GM19238 (cell line): ENCODE measurements at regions not wholly inside any gene's neighbourhood (a gene's known extent, or its start where the extent isn't known, plus 50 kb on each side); places are given as distances from the start of the nearest gene placed in this dataset.
A peak's percentile ranks its signal among the peaks of the same experiment; 100 is the strongest.

Source experiments
- DNase-seq: peaks from one replicate; pipeline ENCODE4 v3.0.0; 2011; ENCODE audit warnings: low spot score; ENCODE audit not compliant: insufficient read length

DNA sequence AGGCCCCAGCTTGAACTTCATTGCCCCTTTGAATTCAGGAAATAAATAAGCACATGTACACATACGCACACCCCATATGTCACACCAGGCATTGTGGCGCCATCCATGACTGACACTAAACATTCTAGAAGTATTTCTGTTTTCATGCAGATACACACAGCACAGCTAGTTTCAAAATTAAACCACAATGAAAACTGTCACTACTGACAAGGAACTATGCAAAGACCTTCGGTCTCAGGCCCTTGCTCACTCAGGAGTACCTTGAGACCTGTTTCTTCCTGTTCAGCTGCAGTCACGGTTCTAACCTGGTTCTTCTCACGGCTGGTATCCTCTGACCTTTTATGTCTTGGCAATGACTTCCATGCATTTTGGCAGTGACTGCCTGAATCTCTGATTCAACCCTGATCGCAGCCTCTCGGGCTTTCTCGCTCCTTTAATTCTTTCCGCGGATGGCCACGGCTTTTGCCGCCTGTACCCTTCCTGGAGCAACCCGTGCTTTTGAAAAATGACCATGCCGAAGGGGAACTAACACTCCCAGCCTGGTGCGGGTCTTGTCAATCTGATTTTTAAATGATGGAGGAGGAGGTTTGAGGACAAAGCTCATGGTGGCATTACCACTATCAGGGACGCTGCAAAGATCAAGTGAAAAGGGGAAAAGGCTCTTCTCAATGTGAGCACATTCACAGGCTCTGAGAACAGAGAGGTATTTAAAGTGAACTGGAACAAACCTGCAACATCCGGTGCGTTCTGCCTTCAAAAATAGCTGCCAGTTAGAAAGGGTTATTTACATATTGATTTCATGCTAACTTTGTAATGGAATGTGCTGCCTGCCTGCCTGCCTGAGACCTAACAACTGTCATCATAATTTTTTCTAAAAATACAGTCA is 384.6 kb downstream of the RRAGC start:
- DNase-seq, result peak; percentile 68

DNA sequence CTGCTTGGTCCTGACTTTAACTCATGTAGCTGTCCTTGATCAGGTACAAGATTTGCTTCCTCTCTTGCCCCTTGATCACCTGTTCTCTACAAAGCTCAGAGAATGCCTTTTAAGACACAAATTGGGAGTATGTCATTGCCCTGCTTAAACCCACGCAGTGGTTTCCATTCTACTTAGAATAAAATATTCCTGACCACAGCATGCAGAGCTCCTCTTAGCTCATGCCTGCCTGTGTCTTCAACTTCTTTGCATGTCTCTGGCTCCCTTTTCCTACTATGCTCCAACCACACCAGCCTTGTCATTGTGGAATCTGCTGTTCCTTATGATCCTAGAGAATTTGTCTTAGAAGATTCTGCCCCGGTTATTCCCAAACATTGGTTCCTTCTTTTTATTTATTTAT is 393.1 kb downstream of the RRAGC start:
- DNase-seq, result no peak

DNA sequence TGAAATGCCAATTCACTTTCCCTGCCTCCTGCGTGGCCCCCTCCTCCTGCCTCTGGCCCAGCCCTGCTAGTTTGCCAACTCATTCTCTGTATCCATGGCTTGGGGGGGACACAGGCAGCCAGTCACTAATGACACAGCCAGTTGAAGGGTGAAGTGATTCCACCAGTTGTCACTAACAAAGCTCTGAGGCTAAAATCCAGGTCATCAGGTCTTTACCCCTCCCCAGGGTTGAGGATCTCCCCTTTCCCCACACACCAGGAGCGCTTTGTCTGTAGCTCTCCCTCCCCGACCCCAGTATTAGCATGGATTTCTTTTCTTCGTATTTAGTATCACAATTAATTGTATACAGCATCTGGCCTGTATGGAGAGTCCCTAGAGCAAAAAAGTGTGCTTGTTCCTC is 394.1 kb downstream of the RRAGC start:
- no peak for DNase-seq

DNA sequence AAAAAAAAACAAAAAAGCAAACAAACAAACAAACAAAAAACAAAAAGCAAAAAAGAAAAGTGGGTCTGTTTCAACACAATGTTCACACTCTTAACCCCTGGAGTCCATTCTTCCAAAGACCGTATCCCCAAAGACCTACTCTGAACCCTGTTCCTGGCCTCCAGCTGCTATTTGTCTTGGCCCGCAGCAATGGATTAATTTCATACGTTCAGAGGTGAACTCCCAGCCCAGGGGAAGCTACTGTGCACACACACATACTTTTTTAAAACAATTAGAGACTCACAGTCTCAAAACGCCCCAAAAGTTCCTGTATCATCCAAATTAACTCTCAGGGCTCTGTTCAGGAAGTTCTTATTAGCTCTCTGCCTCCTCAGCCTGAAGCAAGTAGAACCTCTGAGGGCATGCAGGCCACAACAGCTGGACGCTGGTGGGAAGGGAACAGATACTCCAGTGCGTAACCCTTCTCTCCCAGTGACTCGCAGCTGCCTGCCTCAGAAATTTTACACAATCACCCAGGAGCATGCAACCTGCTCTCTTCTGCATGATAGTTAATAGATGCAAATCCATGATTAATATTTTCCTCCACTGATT is 395.4 kb downstream of the RRAGC start:
- DNase-seq, result no peak

DNA sequence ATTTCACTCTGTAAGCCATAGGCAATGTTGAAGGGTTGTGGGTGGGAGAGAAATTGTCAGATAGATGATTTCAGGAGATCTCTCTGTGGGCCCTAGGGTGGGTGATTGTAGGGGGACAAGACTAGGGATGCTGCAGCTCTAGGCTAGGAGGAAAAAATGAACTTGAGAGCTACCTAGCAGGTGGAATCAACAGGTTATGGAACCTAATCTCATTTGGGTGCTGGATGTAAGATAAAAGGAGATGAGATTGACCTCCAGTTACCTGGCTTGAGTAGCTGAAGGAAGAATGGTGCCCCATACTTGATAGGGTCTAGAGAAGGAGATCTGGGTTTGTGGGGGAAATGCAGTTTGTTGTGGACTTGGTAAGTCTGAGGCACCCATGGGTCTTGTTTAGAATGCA is 396.5 kb downstream of the RRAGC start:
- DNase-seq, result no peak

DNA sequence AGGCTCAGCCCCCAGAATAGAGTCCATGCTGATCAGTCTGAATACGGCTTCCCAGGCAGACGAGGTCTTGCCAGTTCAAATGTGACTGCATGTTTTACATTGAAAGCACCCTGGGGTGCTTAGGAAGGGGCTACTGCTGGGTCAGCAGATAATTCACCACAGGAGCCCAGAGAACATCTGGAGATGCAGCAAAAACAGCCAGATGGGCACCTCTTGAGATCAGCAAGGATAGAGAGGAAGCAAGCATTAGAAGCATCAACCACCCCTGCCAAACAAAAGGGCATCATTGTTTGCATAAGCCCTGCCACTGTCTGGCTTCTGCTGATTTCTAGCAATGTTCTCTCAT is 403.1 kb downstream of the RRAGC start:
- no peak for DNase-seq

DNA sequence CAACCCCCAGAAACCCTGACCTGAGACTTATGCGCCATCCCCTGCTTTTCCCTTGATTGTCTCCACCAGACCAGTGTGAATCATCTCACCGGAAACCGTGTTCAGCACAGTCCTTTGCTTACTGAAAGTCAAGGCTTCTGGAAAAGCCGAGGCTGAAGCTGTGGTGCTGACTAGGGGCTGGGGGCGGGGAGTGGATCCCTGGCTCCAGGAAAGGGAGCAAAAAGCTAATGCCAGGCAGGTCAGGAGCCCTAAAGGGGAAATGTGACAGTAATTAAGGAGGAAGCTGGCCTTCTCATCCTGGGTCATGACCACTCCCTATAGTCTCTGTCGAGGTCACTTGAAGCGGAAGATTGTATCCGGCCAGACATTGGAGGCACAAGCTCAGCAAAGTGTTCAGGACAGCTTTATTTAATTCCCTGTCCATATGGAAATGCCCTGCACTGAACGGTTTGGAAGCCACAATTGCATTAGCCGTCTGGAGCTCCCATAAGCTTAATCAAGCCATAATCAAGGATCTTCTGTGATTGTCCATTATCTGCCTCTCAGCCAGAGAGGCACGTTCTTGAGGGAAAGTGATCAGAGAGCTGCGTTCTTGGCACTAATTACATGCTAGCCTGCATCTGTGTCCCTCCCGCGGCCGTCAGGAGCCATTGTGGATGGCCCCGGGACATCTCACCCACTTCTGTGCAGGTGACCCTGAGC is 403.6 kb downstream of the RRAGC start:
- DNase-seq, result no peak

DNA sequence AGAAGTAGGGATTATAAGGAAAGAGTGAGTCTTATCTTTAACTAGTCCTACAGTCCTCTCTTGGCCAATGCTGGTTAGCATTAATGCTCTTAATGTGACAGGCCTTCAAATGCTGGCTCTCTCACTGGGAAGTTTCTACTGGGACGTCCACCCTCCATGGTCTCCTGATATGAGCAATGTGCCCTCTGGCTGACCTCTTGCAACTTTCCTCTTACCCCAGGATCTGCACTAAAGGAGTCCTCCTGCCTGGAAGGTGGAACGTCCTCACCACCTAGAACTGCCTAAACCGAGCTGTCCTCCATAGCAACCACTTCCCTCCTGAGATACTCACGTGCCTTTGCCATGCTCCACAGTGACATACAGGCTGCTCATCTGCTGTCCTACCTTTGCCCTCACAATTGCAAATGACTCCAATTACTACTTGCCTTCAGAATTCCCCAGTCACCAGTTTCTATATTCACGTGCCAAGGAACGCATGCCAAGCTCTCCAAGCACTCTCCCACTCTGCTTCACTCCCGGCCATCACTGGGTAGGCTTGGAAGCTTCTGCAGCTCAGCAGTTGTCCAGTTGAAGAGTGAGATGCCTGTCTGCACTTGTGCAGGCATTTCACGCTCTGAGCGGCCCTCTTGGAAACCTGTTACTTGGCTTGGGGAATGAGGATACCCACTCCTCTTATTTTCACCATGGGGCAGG is 404.7 kb downstream of the RRAGC start:
- no peak for DNase-seq

DNA sequence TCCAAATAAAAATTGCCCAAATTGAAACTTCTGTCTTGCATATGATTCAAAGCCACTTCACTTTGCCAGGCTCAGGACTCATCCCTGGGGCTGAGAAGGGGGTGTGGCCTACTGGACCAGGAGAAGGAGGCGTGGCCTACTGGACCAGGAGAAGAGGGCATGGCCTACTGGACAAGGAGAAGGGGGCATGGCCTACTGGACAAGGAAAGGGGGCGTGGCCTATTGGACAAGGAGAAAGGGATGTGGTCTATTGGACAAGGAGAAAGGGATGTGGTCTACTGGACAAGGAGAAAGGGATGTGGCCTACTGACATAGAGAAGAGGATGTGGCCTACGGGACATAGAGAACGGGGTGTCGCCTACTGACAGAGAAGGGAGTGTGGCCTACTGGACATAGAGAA is 405.3 kb downstream of the RRAGC start:
- DNase-seq, result no peak

DNA sequence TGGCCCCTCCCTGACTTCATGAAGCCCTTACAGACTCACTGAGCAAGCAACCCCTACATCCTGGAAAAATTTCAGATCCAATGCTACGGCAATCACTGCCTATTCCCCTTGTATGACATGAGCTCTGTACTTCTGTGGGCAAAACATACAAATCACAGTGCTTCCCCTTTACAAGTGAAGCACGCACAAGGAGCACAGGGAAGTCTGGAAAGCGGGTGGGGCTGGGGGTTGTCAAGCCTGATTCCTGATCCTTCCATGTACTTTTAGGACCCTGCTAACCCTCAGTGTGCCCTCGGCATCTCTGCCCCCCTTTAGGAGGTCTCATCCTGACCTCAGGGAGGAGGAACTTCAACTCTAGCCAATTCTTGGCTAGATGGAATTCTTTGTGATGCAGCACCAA is 405.7 kb upstream of the POU3F1 start:
- DNase-seq, result no peak

DNA sequence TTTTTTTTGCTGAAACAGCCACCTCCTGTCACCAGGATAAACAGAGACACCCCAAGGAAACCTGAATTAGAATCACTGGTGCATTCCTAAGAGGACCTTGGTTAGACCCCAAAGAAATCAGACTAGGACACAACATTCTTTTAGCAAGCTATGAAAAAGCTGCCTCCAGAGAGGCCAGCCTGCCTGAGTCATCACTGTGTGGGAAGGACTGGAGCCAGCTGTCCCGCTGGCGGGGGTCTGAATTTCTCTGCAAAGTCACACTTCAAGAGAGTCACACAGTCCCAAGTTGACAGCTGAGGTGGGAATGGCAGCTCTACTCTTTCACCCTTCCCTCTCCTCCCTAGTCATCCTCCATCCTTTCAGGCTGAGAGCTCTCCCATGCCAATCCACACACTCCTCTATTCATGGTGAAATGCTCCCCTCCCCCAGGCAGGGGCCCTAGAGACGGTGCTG is 405.0 kb upstream of the POU3F1 start:
- DNase-seq, result no peak

DNA sequence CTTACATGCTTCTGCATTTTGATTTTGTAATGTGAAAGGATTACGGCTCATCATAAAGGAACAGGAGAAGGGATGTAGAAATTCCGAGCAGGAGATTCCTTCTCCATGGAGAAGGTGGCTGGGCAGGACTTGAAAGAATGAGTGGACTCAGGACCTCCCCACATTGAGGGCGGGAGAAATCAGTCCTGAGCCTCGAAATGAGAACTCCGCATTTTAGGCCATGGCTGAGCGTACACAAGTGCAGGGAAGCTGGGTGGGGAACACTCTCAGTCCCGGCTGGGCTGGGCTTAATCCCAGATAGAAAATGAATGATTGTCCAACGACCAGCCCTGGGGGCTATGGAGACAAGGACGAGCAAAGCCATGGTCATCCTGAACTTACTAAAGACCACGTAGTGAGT is 402.3 kb upstream of the POU3F1 start:
- DNase-seq, result no peak

DNA sequence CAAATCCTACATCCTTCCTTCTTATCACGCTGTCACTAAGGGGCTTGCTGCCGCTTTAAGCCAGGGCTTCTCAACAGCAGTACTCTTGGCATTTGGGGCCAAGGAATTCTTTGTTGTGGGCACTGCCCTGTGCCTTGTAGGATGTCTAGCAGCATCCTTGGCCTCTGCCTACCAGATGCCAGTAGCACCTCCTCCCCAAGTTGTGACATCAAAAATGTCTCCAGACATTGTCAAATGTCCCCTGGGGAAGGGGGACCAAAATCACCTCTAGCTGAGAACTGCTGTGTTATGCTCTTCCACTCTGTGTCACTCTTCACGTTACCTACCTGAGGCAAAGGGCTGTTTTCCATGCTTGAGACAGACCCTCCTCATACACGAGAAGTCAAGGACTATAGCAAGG is 400.3 kb upstream of the POU3F1 start:
- no peak for DNase-seq

DNA sequence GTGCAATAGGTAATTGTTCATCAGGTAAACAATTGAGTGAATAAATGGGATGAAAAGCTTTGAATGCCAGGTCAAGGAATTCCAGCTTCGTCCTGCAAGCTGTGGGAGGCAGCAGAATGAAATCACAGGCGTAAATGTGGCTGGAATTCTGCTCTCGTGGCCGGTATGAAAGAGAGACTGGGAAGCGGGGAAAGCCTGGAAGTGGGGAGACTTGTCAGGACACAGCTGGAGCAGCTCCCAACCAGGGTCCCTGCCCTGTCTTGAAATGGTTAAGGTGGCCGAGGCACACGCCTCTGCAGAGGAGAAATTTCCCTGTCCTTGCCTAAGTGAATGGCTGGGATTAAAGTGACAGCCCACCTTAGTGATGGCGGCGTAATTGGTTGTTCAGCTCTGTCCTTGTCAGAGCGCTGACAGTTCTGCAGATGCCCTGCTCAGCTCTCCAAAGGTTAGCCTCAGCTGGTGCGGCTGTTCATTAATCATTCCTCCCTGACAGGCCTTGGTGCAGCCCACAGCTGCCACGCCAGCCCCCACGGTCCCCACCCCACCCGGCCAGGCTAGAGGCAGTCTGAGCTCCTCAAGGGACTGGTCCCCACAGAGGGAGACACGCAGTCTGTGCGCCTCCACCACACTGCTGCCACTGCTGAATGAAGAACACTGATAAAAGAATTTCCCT is 398.3 kb upstream of the POU3F1 start:
- no peak for DNase-seq

DNA sequence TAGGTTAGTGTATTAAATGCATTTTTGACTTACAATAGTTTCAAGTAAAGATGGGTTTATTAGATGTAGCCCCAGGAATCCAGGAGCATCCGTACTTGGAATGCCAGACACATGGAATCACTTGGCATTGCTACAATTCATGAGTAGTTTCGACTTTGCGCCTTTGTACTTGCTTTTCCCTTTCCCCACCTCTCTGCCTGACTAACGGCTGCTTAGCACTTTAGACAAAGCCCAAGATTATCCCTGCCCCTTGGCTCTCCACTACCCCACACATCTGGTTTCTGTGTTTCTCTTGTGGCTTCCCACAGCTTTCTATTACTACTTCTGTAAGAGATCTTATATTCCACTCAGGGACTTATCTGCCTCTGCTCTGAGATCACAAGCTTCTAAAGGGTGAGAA is 397.7 kb upstream of the POU3F1 start:
- no peak for DNase-seq

DNA sequence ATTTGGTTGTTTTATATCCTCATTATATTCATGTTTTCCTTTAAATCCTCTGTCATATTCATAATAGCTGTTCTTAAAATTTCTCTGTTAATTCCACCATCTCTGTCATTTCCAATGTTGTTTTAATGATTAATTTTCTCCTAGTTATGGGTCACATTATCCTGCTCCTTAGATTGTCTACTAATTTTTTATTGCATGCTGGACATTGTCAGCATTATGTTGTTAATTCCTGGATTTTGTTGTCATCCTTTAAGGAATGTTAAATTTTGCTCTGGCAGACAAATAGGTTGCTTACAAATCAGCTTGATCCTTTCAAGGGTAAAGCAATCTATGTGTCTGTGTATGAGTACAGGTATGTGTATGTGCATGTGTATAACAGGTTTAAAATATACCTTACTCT is 393.8 kb upstream of the POU3F1 start:
- no peak for DNase-seq

DNA sequence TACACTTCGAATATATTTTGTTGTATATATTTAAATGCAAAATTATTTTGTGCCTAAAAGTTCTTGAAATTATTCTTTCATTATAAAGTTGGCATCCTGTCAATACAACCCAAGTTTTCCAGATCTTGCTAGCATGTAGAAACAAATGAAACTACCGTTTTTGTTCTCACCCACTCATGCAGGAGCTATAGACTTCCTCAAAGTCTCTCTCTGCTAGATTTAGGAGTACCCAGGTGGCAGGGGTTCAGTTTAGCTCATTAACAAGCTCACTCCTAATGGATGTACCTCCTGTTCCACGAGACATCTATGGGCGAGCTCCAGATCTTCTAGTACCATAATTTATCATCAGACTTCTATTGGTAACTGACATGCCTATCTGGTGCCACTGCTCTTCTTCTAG is 390.2 kb upstream of the POU3F1 start:
- DNase-seq, result no peak

DNA sequence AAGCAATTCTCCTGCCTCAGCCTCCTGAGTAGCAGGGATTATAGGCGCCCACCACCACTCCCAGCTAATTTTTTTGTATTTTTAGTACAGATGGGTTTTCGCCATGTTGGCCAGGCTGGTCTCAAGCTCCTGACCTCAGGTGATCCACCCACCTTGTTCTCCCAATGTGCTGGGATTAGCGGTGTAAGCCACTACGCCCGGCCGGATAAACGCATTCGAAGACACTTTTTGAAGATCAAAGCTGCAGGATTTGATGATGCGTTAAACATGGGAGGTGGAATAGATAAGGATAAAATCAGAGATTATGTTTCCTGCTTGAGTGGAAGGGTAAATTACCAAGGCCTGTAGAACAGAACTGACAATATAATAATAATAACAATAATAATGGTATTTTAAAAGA is 389.4 kb upstream of the POU3F1 start:
- DNase-seq, result no peak

DNA sequence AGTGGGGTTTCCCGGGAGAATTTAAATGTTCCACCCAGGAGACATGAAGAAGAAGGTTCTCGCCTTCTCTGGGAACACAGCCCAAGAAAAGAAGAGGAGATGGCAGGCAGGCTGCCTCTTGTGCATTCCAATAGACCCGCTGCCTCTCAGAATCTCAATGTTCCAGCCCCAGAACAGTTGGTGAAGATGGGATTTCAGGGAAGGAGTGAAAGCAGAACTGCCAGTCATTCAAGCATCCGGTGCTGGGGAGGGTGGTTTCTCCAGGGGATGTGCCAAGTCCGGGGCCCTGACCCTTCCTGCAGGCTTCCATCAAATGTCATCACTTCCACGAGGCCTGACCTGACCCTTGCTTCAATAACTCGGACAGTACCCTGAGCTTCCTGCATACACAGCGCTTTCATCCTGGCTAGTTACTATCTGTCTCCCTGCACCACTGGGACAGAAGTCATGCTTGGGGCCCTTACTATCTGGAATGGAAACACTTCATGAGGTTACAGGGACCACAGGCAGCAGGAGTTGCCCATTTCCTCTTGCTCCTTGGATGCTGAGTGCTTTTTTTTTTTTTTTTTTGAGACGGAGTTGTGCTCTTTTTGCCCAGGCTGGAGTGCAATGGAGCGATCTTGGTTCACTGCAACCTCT is 386.6 kb upstream of the POU3F1 start:
- DNase-seq, result no peak

DNA sequence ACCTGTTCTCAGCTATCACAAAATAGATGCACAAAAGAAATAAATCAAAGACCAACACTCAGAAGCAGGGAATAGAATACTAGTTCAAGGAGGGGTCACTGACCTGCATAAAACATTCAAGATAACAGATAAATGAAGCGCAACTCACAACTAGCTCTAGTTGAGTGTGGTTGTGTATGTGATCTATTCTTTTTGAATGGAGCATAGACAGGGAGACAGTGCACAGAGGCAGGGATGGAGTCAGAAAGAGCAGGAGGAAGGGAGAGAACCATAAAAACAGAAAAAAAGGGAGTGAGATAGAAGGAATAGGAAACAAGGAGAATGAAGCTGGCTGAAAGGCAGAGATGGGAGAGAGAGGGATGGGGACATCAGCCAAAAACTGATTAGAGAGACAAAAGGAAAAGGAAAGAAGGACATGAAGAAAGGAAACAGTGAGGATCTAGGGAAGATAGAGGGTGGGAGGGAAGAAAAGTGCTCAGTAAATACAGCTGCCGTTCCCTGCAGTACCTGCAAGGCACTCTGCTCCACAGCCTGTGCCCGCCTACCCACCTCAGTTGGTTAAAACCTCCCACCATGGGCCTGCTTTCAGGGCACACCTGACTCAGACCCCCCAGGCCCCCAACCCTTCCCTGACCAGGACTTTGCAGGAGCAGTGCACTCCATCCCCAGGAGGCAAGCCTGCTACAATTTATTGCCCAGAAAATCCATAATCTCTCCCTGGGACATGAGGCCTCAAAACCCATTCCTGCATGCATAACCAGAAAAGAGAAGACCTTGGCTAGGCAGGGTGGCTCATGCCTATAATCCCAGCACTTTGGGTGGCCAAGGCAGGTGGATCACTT is 385.2 kb upstream of the POU3F1 start:
- no peak for DNase-seq
